Uterus (tissue), 3 donors: ENCODE measurements at regions not wholly inside any gene's neighbourhood (a gene's known extent, or its start where the extent isn't known, plus 50 kb on each side); places are given as distances from the start of the nearest gene placed in this dataset.

Experiments
- DNase-seq, 2 donors: peaks; one replicate each; pipeline ENCODE4 v3.0.0-alpha.2; 2019 to 2020
- H3K27ac ChIP-seq, 2 donors: fragments of 200-600 bp; sonication (generic); 1 replicate in 1 of 2; 2 replicates in 1 of 2; pipeline ENCODE4 v1.5.1; 2016 to 2018
- H3K27me3 ChIP-seq, 2 donors: fragments of 200-600 bp; sonication (generic); one replicate each; pipeline ENCODE4 v1.5.1; 2018 to 2019; ENCODE audit warnings: control low read depth in 1 of 2
- H3K36me3 ChIP-seq, 2 donors: fragments of 200-600 bp; sonication (generic); one replicate each; pipeline ENCODE4 v1.5.1; 2019; ENCODE audit warnings: control low read depth in 1 of 2
- H3K4me1 ChIP-seq, 2 donors: fragments of 200-600 bp; sonication (generic); one replicate each; pipeline ENCODE4 v1.5.1; 2018 to 2019; ENCODE audit warnings: control low read depth in 1 of 2
- H3K4me3 ChIP-seq, 2 donors: fragments of 200-600 bp; sonication (generic); 1 replicate in 1 of 2; 2 replicates in 1 of 2; pipeline ENCODE4 v1.5.1; 2018 to 2019; ENCODE audit warnings: mild to moderate bottlenecking in 1 of 2
- H3K9me3 ChIP-seq, 2 donors: fragments of 200-600 bp; sonication (generic); one replicate each; pipeline ENCODE4 v1.5.1; 2019; ENCODE audit warnings: control low read depth in 1 of 2
- CTCF ChIP-seq, 4 experiments: fragments of 200-600 bp in 2 of 4; fragments of 450-650 bp in 2 of 4; sonication (generic) in 2 of 4; IDR thresholded peaks; one replicate each; pipeline ENCODE4 v1.5.1; 2016 to 2019; ENCODE audit warnings: antibody characterized with exemption in 4 of 4, mild to moderate bottlenecking in 2 of 4, moderate library complexity in 1 of 4
- POLR2A ChIP-seq, 2 donors: fragments of 450-650 bp; IDR thresholded peaks; one replicate each; pipeline ENCODE4 v1.6.1; 2016; ENCODE audit warnings: antibody characterized with exemption in 2 of 2, mild to moderate bottlenecking in 1 of 2, moderate library complexity in 1 of 2
- intact Hi-C: fragments of 100-400 bp; cut with DNase I; formaldehyde crosslinking; loops from one replicate; pipeline ENCODE4 v1.15.1; 2023; ENCODE audit warnings: low total_unique reads
- donor health status: DM: yes; HTN: yes; CAD: no.

- Histone ChIP-seq H3K9me3 (no peaks in the 10 kb centered on the region), H3K27me3 (no peaks in the 10 kb centered on the region), H3K36me3 (no peaks in the 10 kb centered on the region), H3K4me1 (no peaks in the 10 kb centered on the region), H3K4me3 (no peak overlapping the region), H3K27ac (no peak overlapping the region)
- DNase-seq = no peak
- intact Hi-C loops = no loop called here
- TF ChIP-seq CTCF (IDR thresholded peaks at IDR 0.05) = no peak
- TF ChIP-seq POLR2A (IDR thresholded peaks at IDR 0.05) = no peak
Measured at GRCh38 chr4:125547836-125548235, 233.1 kb downstream of the FAT4 start.

- DNase-seq = no peak
- intact Hi-C loops = no loop called here
- no peak overlapping the region for H3K27ac ChIP-seq
Measured at GRCh38 chr4:125550769-125551168, 236.0 kb downstream of the FAT4 start.

GRCh38 chr4:125551466-125551865, 236.7 kb downstream of the FAT4 start:
- no peaks in the 10 kb centered on the region for H3K9me3 ChIP-seq
- no peaks in the 10 kb centered on the region for H3K36me3 ChIP-seq
- no peak overlapping the region for H3K4me3 ChIP-seq
- no peaks in the 10 kb centered on the region for H3K27me3 ChIP-seq
- no peak for DNase-seq
- intact Hi-C loops = no loop called here
- no peak overlapping the region for H3K27ac ChIP-seq
- H3K4me1 ChIP-seq = no peaks in the 10 kb centered on the region
- no peak for TF ChIP-seq CTCF (IDR thresholded peaks at IDR 0.05)
- TF ChIP-seq POLR2A (IDR thresholded peaks at IDR 0.05) = no peak

More at GRCh38 chr4:125550769-125551168, 236.0 kb downstream of the FAT4 start:
- TF ChIP-seq CTCF (IDR thresholded peaks at IDR 0.05) (no peak), POLR2A (IDR thresholded peaks at IDR 0.05) (no peak)
- H3K9me3 ChIP-seq = no peaks in the 10 kb centered on the region
- no peaks in the 10 kb centered on the region for H3K4me1 ChIP-seq
- no peaks in the 10 kb centered on the region for H3K36me3 ChIP-seq
- H3K27me3 ChIP-seq = no peaks in the 10 kb centered on the region
- H3K4me3 ChIP-seq = no peak overlapping the region

- Histone ChIP-seq H3K4me3 (no peak overlapping the region), H3K27me3 (no peaks in the 10 kb centered on the region), H3K36me3 (no peaks in the 10 kb centered on the region), H3K9me3 (no peaks in the 10 kb centered on the region), H3K4me1 (no peaks in the 10 kb centered on the region), H3K27ac (no peak overlapping the region)
- intact Hi-C loops = no loop called here
- DNase-seq = no peak
- TF ChIP-seq CTCF (IDR thresholded peaks at IDR 0.05) = no peak
- no peak for TF ChIP-seq POLR2A (IDR thresholded peaks at IDR 0.05)
Measured at GRCh38 chr4:125551967-125552366, 237.2 kb downstream of the FAT4 start.

GRCh38 chr4:125572601-125573000, 257.8 kb downstream of the FAT4 start:
- Histone ChIP-seq H3K27me3 (no peaks in the 10 kb centered on the region), H3K4me3 (no peak overlapping the region), H3K27ac (no peak overlapping the region), H3K9me3 (no peaks in the 10 kb centered on the region), H3K4me1 (no peaks in the 10 kb centered on the region), H3K36me3 (no peaks in the 10 kb centered on the region)
- DNase-seq = no peak
- no peak for TF ChIP-seq CTCF (IDR thresholded peaks at IDR 0.05)
- no peak for TF ChIP-seq POLR2A (IDR thresholded peaks at IDR 0.05)
- intact Hi-C loops = no loop called here
